HL-60 (cell line): ENCODE measurements at regions not wholly inside any gene's neighbourhood (a gene's known extent, or its start where the extent isn't known, plus 50 kb on each side); places are given as distances from the start of the nearest gene placed in this dataset.

Experiments used
- DNase-seq, 2 experiments: peaks; one replicate each; pipeline ENCODE4 v3.0.0-alpha.2; 2010 to 2020; ENCODE audit warnings: low read depth in 1 of 2, low spot score in 1 of 2
- H3K27ac ChIP-seq: fragments of 250-450 bp; sonication (Bioruptor Pico); replicated peaks from 2 replicates; pipeline ENCODE4 v1.5.1; 2020; ENCODE audit warnings: mild to moderate bottlenecking, moderate library complexity
- H3K27me3 ChIP-seq: fragments of 250-450 bp; sonication (Bioruptor Pico); 2 replicates; pipeline ENCODE4 v1.5.1; 2021; ENCODE audit warnings: mild to moderate bottlenecking, moderate library complexity; ENCODE audit not compliant: insufficient read depth, poor library complexity, severe bottlenecking
- H3K4me3 ChIP-seq: replicated peaks from 2 replicates; pipeline ENCODE4 v1.5.1; 2011; ENCODE audit warnings: mild to moderate bottlenecking, control low read depth, low read length; ENCODE audit not compliant: insufficient read depth
- GABPA ChIP-seq: IDR thresholded peaks from 2 replicates; pipeline ENCODE4 v1.6.1; 2012; ENCODE audit warnings: low read depth
- POLR2AphosphoS5 ChIP-seq: IDR thresholded peaks from 2 replicates; pipeline ENCODE4 v1.6.1; 2012; ENCODE audit warnings: low read depth
- SPI1 ChIP-seq: IDR thresholded peaks from 2 replicates; pipeline ENCODE4 v1.6.1; 2012; ENCODE audit warnings: low read depth, mild to moderate bottlenecking, borderline replicate concordance
- TF ChIP-seq, protein P1 (sequence below): IDR thresholded peaks from 2 replicates; pipeline ENCODE4 v1.6.1; 2012; ENCODE audit warnings: low read depth; ENCODE audit not compliant: insufficient replicate concordance
- TF ChIP-seq, protein P2 (sequence below): IDR thresholded peaks from one replicate; pipeline ENCODE4 v1.5.1; 2011; ENCODE audit warnings: low read length, control low read depth, inconsistent platforms; ENCODE audit not compliant: insufficient read depth

DNA sequence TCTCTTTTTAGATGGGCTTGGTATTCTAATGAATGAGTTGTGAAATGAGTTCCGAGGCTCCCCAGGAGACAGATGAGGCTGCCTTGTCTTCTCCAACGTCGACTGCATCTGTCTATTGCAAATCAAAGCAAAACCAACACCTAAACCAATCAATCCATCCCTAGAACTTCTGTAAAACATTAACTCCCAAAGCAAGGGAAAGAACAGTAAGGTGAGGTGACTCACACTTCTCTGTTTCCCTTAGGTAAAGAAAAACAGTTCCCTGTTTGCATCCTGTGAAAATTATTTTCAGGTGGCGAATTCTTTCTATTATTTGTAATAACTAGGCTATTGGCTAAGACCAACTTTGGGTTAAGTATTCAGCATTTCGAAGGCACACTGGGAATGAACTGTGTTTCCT, 249.4 kb downstream of the EPHA4 start:
- Histone ChIP-seq H3K27ac (no peak overlapping the region), H3K27me3 (no peaks in the 10 kb centered on the region), H3K4me3 (no peak overlapping the region)
- DNase-seq, result no peak
- TF ChIP-seq, protein P1, sequence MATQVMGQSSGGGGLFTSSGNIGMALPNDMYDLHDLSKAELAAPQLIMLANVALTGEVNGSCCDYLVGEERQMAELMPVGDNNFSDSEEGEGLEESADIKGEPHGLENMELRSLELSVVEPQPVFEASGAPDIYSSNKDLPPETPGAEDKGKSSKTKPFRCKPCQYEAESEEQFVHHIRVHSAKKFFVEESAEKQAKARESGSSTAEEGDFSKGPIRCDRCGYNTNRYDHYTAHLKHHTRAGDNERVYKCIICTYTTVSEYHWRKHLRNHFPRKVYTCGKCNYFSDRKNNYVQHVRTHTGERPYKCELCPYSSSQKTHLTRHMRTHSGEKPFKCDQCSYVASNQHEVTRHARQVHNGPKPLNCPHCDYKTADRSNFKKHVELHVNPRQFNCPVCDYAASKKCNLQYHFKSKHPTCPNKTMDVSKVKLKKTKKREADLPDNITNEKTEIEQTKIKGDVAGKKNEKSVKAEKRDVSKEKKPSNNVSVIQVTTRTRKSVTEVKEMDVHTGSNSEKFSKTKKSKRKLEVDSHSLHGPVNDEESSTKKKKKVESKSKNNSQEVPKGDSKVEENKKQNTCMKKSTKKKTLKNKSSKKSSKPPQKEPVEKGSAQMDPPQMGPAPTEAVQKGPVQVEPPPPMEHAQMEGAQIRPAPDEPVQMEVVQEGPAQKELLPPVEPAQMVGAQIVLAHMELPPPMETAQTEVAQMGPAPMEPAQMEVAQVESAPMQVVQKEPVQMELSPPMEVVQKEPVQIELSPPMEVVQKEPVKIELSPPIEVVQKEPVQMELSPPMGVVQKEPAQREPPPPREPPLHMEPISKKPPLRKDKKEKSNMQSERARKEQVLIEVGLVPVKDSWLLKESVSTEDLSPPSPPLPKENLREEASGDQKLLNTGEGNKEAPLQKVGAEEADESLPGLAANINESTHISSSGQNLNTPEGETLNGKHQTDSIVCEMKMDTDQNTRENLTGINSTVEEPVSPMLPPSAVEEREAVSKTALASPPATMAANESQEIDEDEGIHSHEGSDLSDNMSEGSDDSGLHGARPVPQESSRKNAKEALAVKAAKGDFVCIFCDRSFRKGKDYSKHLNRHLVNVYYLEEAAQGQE, result no peak
- TF ChIP-seq, protein P2, sequence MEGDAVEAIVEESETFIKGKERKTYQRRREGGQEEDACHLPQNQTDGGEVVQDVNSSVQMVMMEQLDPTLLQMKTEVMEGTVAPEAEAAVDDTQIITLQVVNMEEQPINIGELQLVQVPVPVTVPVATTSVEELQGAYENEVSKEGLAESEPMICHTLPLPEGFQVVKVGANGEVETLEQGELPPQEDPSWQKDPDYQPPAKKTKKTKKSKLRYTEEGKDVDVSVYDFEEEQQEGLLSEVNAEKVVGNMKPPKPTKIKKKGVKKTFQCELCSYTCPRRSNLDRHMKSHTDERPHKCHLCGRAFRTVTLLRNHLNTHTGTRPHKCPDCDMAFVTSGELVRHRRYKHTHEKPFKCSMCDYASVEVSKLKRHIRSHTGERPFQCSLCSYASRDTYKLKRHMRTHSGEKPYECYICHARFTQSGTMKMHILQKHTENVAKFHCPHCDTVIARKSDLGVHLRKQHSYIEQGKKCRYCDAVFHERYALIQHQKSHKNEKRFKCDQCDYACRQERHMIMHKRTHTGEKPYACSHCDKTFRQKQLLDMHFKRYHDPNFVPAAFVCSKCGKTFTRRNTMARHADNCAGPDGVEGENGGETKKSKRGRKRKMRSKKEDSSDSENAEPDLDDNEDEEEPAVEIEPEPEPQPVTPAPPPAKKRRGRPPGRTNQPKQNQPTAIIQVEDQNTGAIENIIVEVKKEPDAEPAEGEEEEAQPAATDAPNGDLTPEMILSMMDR, result no peak
- TF ChIP-seq POLR2AphosphoS5 (no peak), GABPA (no peak), SPI1 (no peak)

DNA sequence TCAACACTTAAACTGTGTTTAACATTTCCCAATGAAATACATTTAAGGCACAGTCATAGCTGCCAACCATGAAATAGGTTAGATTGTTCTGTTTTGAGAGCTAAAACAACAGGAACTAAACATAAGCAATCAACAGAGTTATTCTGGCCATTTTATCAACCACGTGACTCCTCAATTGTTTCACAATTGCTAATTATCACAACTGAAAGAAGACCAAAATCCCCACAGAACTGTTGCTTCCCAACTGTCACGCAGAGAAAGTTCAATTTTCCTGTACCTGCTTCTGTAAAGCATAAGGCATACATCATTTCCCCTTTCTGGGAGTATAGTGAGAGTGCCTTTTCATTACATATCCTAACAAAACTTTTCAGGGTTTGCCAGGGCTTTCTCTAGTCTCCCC, 248.6 kb downstream of the EPHA4 start:
- no peak for DNase-seq
- H3K27me3 ChIP-seq, result no peaks in the 10 kb centered on the region
- TF ChIP-seq, protein P1, result no peak
- TF ChIP-seq GABPA, result no peak
- TF ChIP-seq, protein P2, result no peak
- no peak for TF ChIP-seq SPI1
- no peak for TF ChIP-seq POLR2AphosphoS5

DNA sequence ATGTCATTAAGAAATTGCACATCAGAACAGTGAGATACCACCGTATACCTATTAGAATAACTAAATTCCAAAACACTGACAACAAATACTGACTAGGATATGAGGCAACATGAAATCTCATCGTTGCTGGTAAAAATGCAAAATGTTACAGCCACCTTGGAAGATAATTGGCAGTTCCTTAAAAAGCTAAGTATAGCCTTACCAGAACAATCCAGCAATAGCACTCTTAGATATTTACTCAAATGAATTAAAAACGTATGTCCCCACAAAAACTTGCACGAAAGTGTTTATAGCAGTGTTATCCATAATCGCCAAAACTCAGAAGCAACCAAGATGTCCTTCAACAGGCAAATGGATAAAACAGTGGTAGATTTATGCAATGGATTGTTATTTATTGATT, 241.7 kb downstream of the EPHA4 start:
- DNase-seq, result no peak
- Histone ChIP-seq H3K27ac (no peak overlapping the region), H3K27me3 (no peaks in the 10 kb centered on the region), H3K4me3 (no peak overlapping the region)
- TF ChIP-seq SPI1 (no peak), POLR2AphosphoS5 (no peak)

More for the DNA sequence above, 248.6 kb downstream of the EPHA4 start:
- no peak overlapping the region for H3K27ac ChIP-seq
- H3K4me3 ChIP-seq, result no peak overlapping the region

DNA sequence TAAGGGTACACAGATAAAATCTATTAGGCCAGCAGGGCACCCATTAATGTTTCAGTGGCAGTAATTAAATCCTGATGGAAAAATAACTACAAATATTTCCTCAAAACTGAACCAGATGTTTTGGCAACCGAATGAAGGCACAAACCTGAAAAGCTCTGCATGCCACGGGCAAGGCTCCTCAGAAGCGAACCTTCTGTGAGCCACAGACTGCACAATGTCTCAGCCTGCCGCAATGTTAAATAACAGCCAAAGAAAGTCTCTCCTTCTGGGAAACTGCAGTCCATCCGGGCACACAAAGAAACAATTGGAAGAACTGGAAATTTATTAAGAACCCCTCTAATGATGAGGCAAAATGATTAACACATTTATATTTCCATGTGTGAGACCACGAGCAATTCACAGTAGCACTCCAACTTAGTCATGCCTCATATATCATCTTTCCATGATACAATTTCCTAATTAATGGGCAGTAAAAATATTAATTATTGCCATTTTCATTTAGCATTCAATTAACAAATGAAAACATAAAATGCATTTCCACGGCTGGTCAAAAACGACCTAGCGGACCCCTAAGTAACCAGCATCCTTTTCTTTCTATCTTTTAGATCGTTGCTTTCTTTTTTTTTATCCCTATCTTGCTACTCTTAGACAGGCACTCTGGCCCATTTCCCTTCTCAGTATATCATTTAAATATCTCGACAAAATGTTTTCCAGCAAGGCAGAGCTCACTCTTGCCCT, 237.5 kb downstream of the EPHA4 start:
- no peak overlapping the region for H3K27ac ChIP-seq
- H3K4me3 ChIP-seq, result no peak overlapping the region
- no peaks in the 10 kb centered on the region for H3K27me3 ChIP-seq
- DNase-seq, result no peak
- TF ChIP-seq GABPA (no peak), POLR2AphosphoS5 (no peak), SPI1 (no peak)
- TF ChIP-seq, protein P1, result no peak
- TF ChIP-seq, protein P2, result no peak
